ENCODE measurements at regions not wholly inside any gene's neighbourhood (a gene's known extent, or its start where the extent isn't known, plus 50 kb on each side); places are given as distances from the start of the nearest gene placed in this dataset.

DNA sequence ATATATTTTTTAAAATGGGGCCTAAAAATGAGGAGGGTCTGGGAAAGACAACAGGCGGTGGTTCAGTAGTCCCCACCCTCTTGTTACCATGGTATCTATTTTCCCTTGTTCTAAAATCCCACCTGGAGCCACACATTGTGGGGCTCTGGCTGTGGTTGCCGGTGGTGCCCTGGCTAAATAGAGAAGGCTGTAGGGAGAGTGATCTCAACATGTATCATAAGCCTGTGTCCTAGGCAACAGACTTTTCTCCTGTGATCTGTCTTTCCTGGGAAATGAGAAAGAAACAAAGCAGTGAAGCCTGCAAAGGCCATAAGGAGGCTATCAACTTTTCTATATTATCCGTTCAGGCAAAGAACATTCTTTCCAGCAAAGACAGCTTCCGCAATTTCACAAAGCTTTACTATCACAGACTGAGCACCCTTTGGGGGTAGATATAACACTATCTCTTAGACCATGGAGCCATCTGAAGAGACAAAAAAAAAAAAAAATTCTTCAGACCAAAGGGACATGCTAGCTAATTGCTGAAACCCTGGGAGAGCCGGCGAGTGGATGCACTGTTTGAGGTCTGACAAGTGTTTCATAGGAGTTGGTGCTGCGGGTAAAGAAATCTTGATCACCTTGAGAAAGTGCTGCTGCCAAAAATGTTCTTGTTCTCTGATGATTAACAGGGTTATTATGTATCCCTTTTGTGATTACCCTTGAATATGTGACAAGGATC lies 879.2 kb upstream of the DDX18 start:
- TF ChIP-seq CTCF (IDR thresholded peaks at IDR 0.05 in 2 of 3, conservative IDR thresholded peaks at IDR 0.05 in 1 of 3; ENCODE audit: borderline replicate concordance in 1 of 3, insufficient read depth in 1 of 3, low read depth in 2 of 3, low read length in 2 of 3), result no peak
- TF ChIP-seq EZH2phosphoT487 (IDR thresholded peaks at IDR 0.05; ENCODE audit: borderline replicate concordance), result no peak
- no peak for TF ChIP-seq ELF1 (IDR thresholded peaks at IDR 0.05; ENCODE audit: borderline replicate concordance, low read depth)
- TF ChIP-seq SRF (IDR thresholded peaks at IDR 0.05; ENCODE audit: low read depth), result no peak
- TF ChIP-seq EZH2 (IDR thresholded peaks at IDR 0.05), result no peak
- no peak for TF ChIP-seq RAD21 (IDR thresholded peaks at IDR 0.05; ENCODE audit: low read depth)
- TF ChIP-seq YY1 (IDR thresholded peaks at IDR 0.05; ENCODE audit: extremely low read depth, insufficient replicate concordance, low read depth, low read length), result no peak
- no peak for TF ChIP-seq SP1 (IDR thresholded peaks at IDR 0.05; ENCODE audit: low read depth)
- no peak for TF ChIP-seq SIN3A (IDR thresholded peaks at IDR 0.05; ENCODE audit: low read depth)
- TF ChIP-seq, protein P1, sequence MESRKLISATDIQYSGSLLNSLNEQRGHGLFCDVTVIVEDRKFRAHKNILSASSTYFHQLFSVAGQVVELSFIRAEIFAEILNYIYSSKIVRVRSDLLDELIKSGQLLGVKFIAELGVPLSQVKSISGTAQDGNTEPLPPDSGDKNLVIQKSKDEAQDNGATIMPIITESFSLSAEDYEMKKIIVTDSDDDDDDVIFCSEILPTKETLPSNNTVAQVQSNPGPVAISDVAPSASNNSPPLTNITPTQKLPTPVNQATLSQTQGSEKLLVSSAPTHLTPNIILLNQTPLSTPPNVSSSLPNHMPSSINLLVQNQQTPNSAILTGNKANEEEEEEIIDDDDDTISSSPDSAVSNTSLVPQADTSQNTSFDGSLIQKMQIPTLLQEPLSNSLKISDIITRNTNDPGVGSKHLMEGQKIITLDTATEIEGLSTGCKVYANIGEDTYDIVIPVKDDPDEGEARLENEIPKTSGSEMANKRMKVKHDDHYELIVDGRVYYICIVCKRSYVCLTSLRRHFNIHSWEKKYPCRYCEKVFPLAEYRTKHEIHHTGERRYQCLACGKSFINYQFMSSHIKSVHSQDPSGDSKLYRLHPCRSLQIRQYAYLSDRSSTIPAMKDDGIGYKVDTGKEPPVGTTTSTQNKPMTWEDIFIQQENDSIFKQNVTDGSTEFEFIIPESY (IDR thresholded peaks at IDR 0.05; ENCODE audit: extremely low read depth, insufficient replicate concordance, low read length), result no peak
